ENCODE measurements at regions not wholly inside any gene's neighbourhood (a gene's known extent, or its start where the extent isn't known, plus 50 kb on each side); places are given as distances from the start of the nearest gene placed in this dataset.

DNA sequence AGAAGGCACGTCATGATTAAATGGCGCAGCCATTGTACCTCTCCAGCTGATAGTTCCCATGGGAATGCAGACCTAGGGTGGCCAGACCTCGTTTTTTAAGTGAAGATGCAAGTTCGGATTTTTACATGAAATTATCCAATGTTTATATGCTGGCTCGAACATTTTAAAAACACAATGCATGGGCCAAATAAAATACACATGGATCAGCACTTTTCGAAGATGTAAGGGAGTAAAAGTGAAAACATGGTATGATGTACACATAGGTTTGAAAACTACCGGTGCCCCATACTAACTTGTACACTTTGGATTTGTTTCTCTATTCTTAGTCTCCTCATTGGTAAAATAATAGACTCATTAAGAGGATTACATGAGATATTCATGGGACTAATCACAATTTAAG, 412.5 kb upstream of the CCNG1 start:
- no peaks in the 10 kb centered on the region for H3K36me3 ChIP-seq (ENCODE audit: control insufficient read depth in 3 of 3, insufficient read depth in 3 of 3, low read length in 3 of 3)
- no peak overlapping the region for H3K4me3 ChIP-seq (ENCODE audit: low read length in 3 of 3)
- no peak overlapping the region for H3K9ac ChIP-seq (ENCODE audit: low read depth in 1 of 3, low read length in 3 of 3)
- no peaks in the 10 kb centered on the region for H3K9me3 ChIP-seq (ENCODE audit: control insufficient read depth in 3 of 3, low read length in 3 of 3)
- no peaks in the 10 kb centered on the region for H3K4me1 ChIP-seq (ENCODE audit: control insufficient read depth in 3 of 3, insufficient read depth in 3 of 3, low read length in 3 of 3)
- no peak overlapping the region for H3K27ac ChIP-seq (ENCODE audit: low read depth, low read length)
- H3K27me3 ChIP-seq (ENCODE audit: control insufficient read depth in 3 of 3, insufficient read depth in 3 of 3, low read length in 3 of 3), result no peaks in the 10 kb centered on the region

DNA sequence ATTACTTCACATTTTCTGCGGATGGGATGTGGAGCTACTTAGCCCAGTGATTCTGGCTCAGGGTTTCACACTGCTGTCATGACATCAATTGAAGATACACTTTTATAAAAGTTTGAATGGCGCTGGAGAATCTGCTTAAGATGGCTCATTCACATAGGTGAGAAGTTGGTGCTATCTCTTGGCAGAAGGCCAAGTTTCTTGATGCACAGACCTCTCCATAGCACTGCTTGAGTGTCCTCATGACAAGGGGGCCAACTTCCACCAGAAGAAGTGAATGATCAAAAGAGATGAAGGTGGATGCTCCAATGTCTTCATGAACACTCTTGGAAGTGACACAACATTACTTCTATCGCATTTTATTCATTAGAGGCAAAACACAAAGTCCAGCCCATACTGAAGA, 403.7 kb upstream of the CCNG1 start:
- H3K9ac ChIP-seq (ENCODE audit: low read depth in 1 of 3, low read length in 3 of 3), result no peak overlapping the region
- no peaks in the 10 kb centered on the region for H3K4me1 ChIP-seq (ENCODE audit: control insufficient read depth in 3 of 3, insufficient read depth in 3 of 3, low read length in 3 of 3)
- H3K4me3 ChIP-seq (ENCODE audit: low read length in 3 of 3), result no peak overlapping the region
- no peaks in the 10 kb centered on the region for H3K36me3 ChIP-seq (ENCODE audit: control insufficient read depth in 3 of 3, insufficient read depth in 3 of 3, low read length in 3 of 3)
- H3K27me3 ChIP-seq (ENCODE audit: control insufficient read depth in 3 of 3, insufficient read depth in 3 of 3, low read length in 3 of 3), result no peaks in the 10 kb centered on the region
- no peak overlapping the region for H3K27ac ChIP-seq (ENCODE audit: low read depth, low read length)
- H3K9me3 ChIP-seq (ENCODE audit: control insufficient read depth in 3 of 3, low read length in 3 of 3), result no peaks in the 10 kb centered on the region

DNA sequence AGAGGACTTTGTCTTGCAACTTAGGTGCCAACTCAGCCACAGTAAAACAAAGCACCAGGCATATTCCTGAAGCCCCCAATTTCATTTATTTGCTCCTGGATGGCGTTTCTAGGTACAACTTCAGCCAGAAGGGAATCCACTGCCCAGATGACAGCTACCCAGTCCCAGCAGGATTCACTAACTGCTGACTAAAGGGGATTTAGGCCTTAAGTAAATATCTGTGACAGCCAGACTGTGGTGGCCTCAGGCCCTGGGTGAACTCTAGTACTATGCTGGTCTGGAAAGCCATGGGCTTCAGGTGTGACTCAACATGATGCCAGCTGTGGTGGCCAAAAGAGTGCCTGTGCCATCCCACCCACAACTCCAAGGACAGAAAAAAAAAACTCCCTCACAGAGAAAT, 396.1 kb upstream of the CCNG1 start:
- Histone ChIP-seq H3K9me3 (ENCODE audit: control insufficient read depth in 3 of 3, low read length in 3 of 3) (no peaks in the 10 kb centered on the region), H3K4me1 (ENCODE audit: control insufficient read depth in 3 of 3, insufficient read depth in 3 of 3, low read length in 3 of 3) (no peaks in the 10 kb centered on the region), H3K9ac (ENCODE audit: low read depth in 1 of 3, low read length in 3 of 3) (no peak overlapping the region), H3K27me3 (ENCODE audit: control insufficient read depth in 3 of 3, insufficient read depth in 3 of 3, low read length in 3 of 3) (no peaks in the 10 kb centered on the region), H3K36me3 (ENCODE audit: control insufficient read depth in 3 of 3, insufficient read depth in 3 of 3, low read length in 3 of 3) (no peaks in the 10 kb centered on the region), H3K4me3 (ENCODE audit: low read length in 3 of 3) (no peak overlapping the region), H3K27ac (ENCODE audit: low read depth, low read length) (no peak overlapping the region)

DNA sequence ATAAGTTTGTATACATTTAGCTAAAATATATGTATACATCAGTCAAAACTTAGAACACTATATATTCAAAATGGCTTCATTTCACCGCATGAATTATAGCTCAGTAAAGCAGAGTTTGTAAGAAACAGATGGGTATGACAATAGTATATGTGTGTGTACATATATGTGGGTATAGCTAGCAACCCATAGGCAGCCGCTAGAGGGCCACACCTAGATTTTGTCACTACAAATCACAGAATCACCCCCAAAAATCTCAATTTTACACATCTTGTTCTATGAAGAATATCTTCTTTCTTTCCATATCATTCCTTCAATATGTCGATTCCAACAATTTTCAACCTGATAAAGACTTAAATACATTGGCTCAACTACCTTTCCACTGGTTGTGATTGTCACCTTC, 357.8 kb upstream of the CCNG1 start:
- no peaks in the 10 kb centered on the region for H3K4me1 ChIP-seq (ENCODE audit: control insufficient read depth in 3 of 3, insufficient read depth in 3 of 3, low read length in 3 of 3)
- H3K9ac ChIP-seq (ENCODE audit: low read depth in 1 of 3, low read length in 3 of 3), result no peak overlapping the region
- no peaks in the 10 kb centered on the region for H3K36me3 ChIP-seq (ENCODE audit: control insufficient read depth in 3 of 3, insufficient read depth in 3 of 3, low read length in 3 of 3)
- no peak overlapping the region for H3K4me3 ChIP-seq (ENCODE audit: low read length in 3 of 3)
- H3K27me3 ChIP-seq (ENCODE audit: control insufficient read depth in 3 of 3, insufficient read depth in 3 of 3, low read length in 3 of 3), result no peaks in the 10 kb centered on the region
- H3K27ac ChIP-seq (ENCODE audit: low read depth, low read length), result no peak overlapping the region
- no peaks in the 10 kb centered on the region for H3K9me3 ChIP-seq (ENCODE audit: control insufficient read depth in 3 of 3, low read length in 3 of 3)

DNA sequence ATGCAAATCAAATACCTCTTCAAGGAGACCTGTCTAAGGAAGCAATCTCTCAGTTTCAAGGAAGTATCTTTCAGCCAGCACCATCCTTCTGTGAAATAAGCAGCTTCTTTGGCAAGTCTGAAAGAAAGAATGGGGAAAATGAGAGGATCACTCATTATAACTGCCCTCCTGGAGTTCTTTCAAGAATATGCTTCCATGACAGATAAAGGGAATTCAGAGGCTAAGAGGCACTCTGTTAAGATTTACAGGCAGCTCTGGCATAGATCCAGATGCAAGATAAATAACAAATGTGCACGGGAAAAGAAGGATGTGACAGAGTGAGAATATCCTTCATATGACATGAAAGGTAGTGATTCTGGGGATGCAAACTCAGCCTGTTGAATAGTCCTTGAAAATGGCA, 348.2 kb upstream of the CCNG1 start:
- H3K36me3 ChIP-seq (ENCODE audit: control insufficient read depth in 3 of 3, insufficient read depth in 3 of 3, low read length in 3 of 3), result no peaks in the 10 kb centered on the region
- no peaks in the 10 kb centered on the region for H3K27me3 ChIP-seq (ENCODE audit: control insufficient read depth in 3 of 3, insufficient read depth in 3 of 3, low read length in 3 of 3)
- no peaks in the 10 kb centered on the region for H3K9me3 ChIP-seq (ENCODE audit: control insufficient read depth in 3 of 3, low read length in 3 of 3)
- no peak overlapping the region for H3K9ac ChIP-seq (ENCODE audit: low read depth in 1 of 3, low read length in 3 of 3)
- no peak overlapping the region for H3K27ac ChIP-seq (ENCODE audit: low read depth, low read length)
- no peak overlapping the region for H3K4me3 ChIP-seq (ENCODE audit: low read length in 3 of 3)
- H3K4me1 ChIP-seq (ENCODE audit: control insufficient read depth in 3 of 3, insufficient read depth in 3 of 3, low read length in 3 of 3), result no peaks in the 10 kb centered on the region

DNA sequence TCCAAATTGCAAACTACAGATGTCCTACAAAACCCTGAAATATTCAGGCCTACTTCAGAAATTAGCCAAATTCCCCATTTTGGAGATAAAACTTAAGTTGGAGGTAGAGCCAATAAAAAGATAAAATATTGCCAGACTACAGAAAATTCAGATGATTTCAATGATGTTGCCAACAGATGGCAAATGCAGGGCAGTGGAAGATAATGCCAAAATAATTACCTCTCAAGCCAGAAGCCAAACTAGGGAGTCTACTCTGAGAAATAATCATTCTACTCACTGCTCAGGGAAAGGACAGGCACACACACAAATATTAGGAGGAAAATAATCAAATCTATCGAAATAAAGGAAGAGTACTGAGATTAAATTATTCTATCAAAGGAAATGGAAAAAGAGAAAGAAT, 347.5 kb upstream of the CCNG1 start:
- Histone ChIP-seq H3K27me3 (ENCODE audit: control insufficient read depth in 3 of 3, insufficient read depth in 3 of 3, low read length in 3 of 3) (no peaks in the 10 kb centered on the region), H3K27ac (ENCODE audit: low read depth, low read length) (no peak overlapping the region), H3K4me1 (ENCODE audit: control insufficient read depth in 3 of 3, insufficient read depth in 3 of 3, low read length in 3 of 3) (no peaks in the 10 kb centered on the region), H3K9ac (ENCODE audit: low read depth in 1 of 3, low read length in 3 of 3) (no peak overlapping the region), H3K36me3 (ENCODE audit: control insufficient read depth in 3 of 3, insufficient read depth in 3 of 3, low read length in 3 of 3) (no peaks in the 10 kb centered on the region), H3K4me3 (ENCODE audit: low read length in 3 of 3) (no peak overlapping the region), H3K9me3 (ENCODE audit: control insufficient read depth in 3 of 3, low read length in 3 of 3) (no peaks in the 10 kb centered on the region)

DNA sequence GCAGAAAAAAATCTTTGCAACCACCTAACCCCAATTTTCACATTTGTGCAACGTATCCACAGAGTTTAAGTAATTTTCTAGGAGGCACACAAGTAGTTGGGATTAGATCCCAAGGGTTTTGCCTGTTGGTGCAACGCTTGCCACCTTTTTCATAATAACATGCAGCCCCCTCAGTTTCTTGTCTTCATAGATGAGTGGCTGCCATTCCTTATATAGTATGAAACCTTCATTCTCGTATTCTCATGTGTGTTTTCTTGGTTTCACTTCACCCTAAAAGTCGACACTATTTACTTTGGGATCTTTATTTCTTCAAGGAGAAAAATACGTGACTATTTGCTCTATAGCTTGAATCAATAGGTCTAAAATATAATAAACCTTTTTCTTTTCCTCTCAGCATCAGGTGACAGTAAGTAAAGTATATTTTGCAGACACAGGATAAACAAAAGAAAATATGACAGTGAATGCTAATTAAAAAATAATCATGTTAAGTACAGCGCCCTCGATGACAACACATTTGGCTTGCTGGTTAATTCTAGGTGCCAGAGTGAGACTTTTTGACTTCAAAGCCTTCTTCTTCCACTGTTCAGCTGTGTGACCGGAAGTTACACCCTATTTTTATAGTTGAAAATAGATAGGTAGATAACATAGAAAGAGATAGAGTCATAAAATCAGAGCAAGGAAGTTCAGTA, 342.8 kb upstream of the CCNG1 start:
- H3K9me3 ChIP-seq (ENCODE audit: control insufficient read depth in 3 of 3, low read length in 3 of 3), result no peaks in the 10 kb centered on the region
- H3K36me3 ChIP-seq (ENCODE audit: control insufficient read depth in 3 of 3, insufficient read depth in 3 of 3, low read length in 3 of 3), result no peaks in the 10 kb centered on the region
- no peaks in the 10 kb centered on the region for H3K4me1 ChIP-seq (ENCODE audit: control insufficient read depth in 3 of 3, insufficient read depth in 3 of 3, low read length in 3 of 3)
- H3K4me3 ChIP-seq (ENCODE audit: low read length in 3 of 3), result no peak overlapping the region
- H3K27me3 ChIP-seq (ENCODE audit: control insufficient read depth in 3 of 3, insufficient read depth in 3 of 3, low read length in 3 of 3), result no peaks in the 10 kb centered on the region
- no peak overlapping the region for H3K27ac ChIP-seq (ENCODE audit: low read depth, low read length)
- H3K9ac ChIP-seq (ENCODE audit: low read depth in 1 of 3, low read length in 3 of 3), result no peak overlapping the region

DNA sequence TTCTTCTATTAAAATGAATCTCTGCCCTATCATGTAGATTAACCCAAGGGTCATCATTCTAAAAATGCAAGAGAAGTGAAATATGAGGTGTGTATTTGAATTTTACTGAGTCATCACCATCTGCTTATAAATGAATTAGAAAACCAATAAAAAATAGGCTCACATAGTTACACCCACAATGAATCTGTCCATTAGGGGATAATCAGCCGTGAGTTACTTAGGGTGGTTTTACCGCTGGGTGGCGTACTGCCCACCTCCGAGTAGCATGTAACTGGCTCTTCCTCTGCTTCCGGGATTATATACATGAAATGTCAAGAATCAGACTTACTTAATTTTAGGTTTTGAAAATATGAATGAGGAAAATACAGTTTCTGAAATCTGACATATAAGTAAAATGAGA, 332.9 kb upstream of the CCNG1 start:
- Histone ChIP-seq H3K9me3 (ENCODE audit: control insufficient read depth in 3 of 3, low read length in 3 of 3) (no peaks in the 10 kb centered on the region), H3K27ac (ENCODE audit: low read depth, low read length) (no peak overlapping the region), H3K27me3 (ENCODE audit: control insufficient read depth in 3 of 3, insufficient read depth in 3 of 3, low read length in 3 of 3) (no peaks in the 10 kb centered on the region), H3K36me3 (ENCODE audit: control insufficient read depth in 3 of 3, insufficient read depth in 3 of 3, low read length in 3 of 3) (no peaks in the 10 kb centered on the region), H3K9ac (ENCODE audit: low read depth in 1 of 3, low read length in 3 of 3) (no peak overlapping the region), H3K4me1 (ENCODE audit: control insufficient read depth in 3 of 3, insufficient read depth in 3 of 3, low read length in 3 of 3) (no peaks in the 10 kb centered on the region), H3K4me3 (ENCODE audit: low read length in 3 of 3) (no peak overlapping the region)

DNA sequence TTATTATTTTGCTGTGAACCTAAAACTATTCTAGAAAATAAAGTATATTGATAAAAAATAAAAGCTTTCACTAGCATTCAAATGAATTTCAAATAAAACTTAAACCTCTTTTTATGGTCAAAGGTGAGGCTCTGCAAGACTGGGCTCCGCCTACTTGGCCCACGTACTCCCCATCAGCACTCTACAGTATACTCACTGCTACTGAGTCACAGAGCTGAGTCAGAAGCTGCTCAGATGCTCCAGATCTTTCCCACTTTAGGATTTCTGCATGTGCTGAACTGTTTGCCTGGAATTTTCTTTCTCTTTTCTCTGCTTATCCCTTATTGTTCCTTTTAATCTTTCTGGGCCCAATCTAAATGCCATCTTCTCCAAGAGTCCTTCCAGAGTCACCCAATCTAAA, 331.9 kb upstream of the CCNG1 start:
- no peak overlapping the region for H3K4me3 ChIP-seq (ENCODE audit: low read length in 3 of 3)
- H3K9ac ChIP-seq (ENCODE audit: low read depth in 1 of 3, low read length in 3 of 3), result no peak overlapping the region
- H3K27me3 ChIP-seq (ENCODE audit: control insufficient read depth in 3 of 3, insufficient read depth in 3 of 3, low read length in 3 of 3), result no peaks in the 10 kb centered on the region
- H3K36me3 ChIP-seq (ENCODE audit: control insufficient read depth in 3 of 3, insufficient read depth in 3 of 3, low read length in 3 of 3), result no peaks in the 10 kb centered on the region
- no peak overlapping the region for H3K27ac ChIP-seq (ENCODE audit: low read depth, low read length)
- no peaks in the 10 kb centered on the region for H3K9me3 ChIP-seq (ENCODE audit: control insufficient read depth in 3 of 3, low read length in 3 of 3)
- H3K4me1 ChIP-seq (ENCODE audit: control insufficient read depth in 3 of 3, insufficient read depth in 3 of 3, low read length in 3 of 3), result no peaks in the 10 kb centered on the region

DNA sequence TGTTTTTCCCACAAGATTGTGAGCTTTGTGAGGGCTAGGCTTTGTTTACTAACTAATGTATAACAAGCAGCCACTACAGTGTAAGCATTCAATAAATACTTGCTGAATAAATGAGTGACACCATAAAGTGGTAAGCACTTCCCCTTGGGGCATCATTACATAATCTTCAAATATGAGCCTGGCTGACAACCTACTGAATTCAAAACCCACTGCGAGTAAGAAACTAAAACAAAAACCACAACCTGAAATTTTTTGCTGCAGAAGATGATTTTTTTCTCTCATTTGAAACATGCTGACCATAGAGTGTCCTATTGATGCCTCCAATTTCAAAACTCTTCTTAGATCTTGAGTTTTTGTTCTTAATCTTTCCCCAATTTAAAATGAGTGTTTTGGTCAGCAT, 331.3 kb upstream of the CCNG1 start:
- Histone ChIP-seq H3K4me3 (ENCODE audit: low read length in 3 of 3) (no peak overlapping the region), H3K4me1 (ENCODE audit: control insufficient read depth in 3 of 3, insufficient read depth in 3 of 3, low read length in 3 of 3) (no peaks in the 10 kb centered on the region), H3K36me3 (ENCODE audit: control insufficient read depth in 3 of 3, insufficient read depth in 3 of 3, low read length in 3 of 3) (no peaks in the 10 kb centered on the region), H3K27ac (ENCODE audit: low read depth, low read length) (no peak overlapping the region), H3K9ac (ENCODE audit: low read depth in 1 of 3, low read length in 3 of 3) (no peak overlapping the region), H3K27me3 (ENCODE audit: control insufficient read depth in 3 of 3, insufficient read depth in 3 of 3, low read length in 3 of 3) (no peaks in the 10 kb centered on the region), H3K9me3 (ENCODE audit: control insufficient read depth in 3 of 3, low read length in 3 of 3) (no peaks in the 10 kb centered on the region)

DNA sequence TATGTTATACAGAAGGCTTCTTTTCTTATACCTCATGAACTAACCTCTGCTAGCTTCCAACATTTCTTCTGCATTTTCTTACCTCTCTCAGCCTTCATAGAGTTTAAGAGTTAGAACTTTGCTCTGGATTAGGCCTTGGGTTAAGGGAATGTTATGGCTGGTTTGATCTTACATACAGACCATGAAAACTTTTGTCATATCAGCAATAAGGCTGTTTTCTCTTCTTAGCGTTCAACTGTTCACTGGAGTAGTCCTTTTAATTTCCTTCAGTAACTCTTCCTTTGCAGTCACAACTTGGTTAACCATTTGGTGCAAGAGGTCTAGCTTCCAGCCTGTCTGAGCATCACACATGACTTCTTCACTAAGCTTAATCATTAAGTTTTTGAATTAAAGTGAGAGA, 329.0 kb upstream of the CCNG1 start:
- H3K9me3 ChIP-seq (ENCODE audit: control insufficient read depth in 3 of 3, low read length in 3 of 3), result no peaks in the 10 kb centered on the region
- no peak overlapping the region for H3K9ac ChIP-seq (ENCODE audit: low read depth in 1 of 3, low read length in 3 of 3)

More for the DNA sequence above, 329.0 kb upstream of the CCNG1 start:
- no peak overlapping the region for H3K27ac ChIP-seq (ENCODE audit: low read depth, low read length)
- no peak overlapping the region for H3K4me3 ChIP-seq (ENCODE audit: low read length in 3 of 3)
- no peaks in the 10 kb centered on the region for H3K36me3 ChIP-seq (ENCODE audit: control insufficient read depth in 3 of 3, insufficient read depth in 3 of 3, low read length in 3 of 3)
- H3K27me3 ChIP-seq (ENCODE audit: control insufficient read depth in 3 of 3, insufficient read depth in 3 of 3, low read length in 3 of 3), result no peaks in the 10 kb centered on the region
- H3K4me1 ChIP-seq (ENCODE audit: control insufficient read depth in 3 of 3, insufficient read depth in 3 of 3, low read length in 3 of 3), result no peaks in the 10 kb centered on the region
